GM20000 (cell line): ENCODE measurements at regions not wholly inside any gene's neighbourhood (a gene's known extent, or its start where the extent isn't known, plus 50 kb on each side); places are given as distances from the start of the nearest gene placed in this dataset.

ENCODE experiments used
- DNase-seq: peaks from one replicate; pipeline ENCODE4 v3.0.0; 2012; ENCODE audit warnings: low spot score
- TF ChIP-seq, protein P1 (sequence below): IDR thresholded peaks from 2 replicates; pipeline ENCODE4 v1.5.1; 2012; ENCODE audit warnings: mild to moderate bottlenecking, control low read depth; ENCODE audit errors: extremely low read depth, missing control alignments

DNA sequence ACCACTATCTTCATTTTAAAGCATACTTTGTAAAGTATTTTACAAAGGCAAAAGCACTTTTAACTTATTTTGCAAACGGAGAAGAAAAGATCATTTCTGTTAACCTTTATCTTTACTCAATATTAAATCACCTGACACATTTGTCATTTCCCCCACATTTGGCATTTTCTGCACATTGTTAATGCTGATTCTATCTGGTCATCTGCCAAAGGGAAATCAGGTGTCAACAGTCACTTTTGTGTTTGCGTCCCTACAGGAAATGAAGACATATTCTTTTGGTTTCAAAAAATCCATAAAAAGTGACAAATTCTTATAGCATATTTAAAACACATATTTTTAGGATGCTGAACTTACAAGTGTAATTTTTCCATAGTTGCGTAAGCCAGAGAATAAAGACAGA lies 191.3 kb upstream of the TMEM161B start:
- TF ChIP-seq, protein P1, sequence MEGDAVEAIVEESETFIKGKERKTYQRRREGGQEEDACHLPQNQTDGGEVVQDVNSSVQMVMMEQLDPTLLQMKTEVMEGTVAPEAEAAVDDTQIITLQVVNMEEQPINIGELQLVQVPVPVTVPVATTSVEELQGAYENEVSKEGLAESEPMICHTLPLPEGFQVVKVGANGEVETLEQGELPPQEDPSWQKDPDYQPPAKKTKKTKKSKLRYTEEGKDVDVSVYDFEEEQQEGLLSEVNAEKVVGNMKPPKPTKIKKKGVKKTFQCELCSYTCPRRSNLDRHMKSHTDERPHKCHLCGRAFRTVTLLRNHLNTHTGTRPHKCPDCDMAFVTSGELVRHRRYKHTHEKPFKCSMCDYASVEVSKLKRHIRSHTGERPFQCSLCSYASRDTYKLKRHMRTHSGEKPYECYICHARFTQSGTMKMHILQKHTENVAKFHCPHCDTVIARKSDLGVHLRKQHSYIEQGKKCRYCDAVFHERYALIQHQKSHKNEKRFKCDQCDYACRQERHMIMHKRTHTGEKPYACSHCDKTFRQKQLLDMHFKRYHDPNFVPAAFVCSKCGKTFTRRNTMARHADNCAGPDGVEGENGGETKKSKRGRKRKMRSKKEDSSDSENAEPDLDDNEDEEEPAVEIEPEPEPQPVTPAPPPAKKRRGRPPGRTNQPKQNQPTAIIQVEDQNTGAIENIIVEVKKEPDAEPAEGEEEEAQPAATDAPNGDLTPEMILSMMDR, result no peak
- no peak for DNase-seq

DNA sequence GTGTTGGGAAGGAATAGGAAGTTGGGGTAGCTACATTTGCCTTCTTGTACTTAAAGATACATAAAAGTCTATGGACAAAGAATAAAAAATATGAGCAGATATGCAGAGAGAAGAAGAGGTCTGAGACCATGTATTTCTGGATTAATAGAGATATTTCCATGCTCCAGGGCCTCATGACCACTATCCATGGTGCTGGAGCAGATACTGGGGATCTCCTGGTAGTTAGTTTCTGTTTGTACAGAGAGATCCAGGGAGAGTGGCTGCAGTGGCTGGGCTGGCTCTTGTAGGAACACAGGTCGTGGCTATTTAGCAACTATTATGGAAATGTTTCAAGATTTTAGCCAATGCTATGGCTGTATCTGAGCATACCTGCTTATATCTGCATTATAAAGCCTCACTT lies 184.2 kb upstream of the TMEM161B start:
- TF ChIP-seq, protein P1, result no peak
- DNase-seq, result no peak

DNA sequence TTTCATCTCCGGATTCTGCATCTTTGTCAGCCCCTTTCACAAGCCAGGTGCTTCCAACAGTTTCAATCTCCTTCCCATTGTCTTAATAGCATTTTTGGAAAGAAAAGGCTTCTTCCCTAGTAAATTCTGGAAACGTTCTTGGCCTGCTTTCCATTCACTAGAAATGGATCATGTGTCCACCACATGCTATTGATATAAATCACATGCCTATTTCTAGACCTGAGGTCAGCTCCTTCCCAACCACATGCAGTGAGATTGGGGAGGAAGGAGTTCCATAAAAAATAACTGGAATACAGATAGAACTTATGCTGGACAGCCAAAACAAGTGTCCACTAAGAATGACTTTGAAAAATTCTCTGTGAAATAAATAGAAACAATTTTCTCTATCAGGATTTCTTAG lies 181.6 kb upstream of the TMEM161B start:
- TF ChIP-seq, protein P1, result no peak
- DNase-seq, result no peak

DNA sequence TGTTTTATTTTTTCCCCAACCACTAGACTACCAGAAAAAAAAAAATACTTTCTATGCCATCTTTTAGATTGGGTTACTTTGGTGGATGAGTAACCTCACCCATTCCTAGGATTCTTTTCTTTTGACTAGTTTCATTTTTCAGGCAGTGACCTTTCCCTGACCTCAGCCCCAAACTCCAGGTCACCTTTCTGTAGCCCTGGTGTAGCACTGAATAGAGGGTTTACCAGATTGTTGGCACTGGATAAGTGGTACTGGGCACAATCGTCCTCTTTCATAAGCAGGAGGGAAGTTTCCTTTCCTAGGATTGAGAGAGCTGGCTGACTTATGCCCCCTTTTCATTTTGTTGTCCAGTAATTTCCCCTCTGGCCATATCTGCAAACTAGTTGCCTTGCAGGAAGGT lies 169.4 kb upstream of the TMEM161B start:
- DNase-seq, result no peak
- TF ChIP-seq, protein P1, result no peak

DNA sequence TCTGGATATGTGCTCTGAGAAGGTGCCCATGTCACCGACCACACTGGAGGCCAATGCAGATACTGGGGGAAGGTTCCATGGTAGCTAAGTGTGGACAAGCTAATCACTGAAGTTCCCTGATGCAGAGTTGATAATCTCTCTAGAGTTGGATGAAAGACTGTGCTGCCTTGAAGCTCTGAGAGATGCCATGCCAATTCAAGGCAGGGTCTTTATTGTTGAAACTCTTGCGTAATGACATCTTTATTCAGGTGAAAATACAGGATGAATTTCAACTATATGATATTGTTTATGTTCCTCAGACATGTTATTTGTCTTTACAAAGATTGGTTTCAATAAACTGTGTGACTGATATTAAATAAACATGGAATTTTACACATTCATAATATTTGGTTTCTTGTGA lies 167.6 kb upstream of the TMEM161B start:
- TF ChIP-seq, protein P1, result no peak
- no peak for DNase-seq

DNA sequence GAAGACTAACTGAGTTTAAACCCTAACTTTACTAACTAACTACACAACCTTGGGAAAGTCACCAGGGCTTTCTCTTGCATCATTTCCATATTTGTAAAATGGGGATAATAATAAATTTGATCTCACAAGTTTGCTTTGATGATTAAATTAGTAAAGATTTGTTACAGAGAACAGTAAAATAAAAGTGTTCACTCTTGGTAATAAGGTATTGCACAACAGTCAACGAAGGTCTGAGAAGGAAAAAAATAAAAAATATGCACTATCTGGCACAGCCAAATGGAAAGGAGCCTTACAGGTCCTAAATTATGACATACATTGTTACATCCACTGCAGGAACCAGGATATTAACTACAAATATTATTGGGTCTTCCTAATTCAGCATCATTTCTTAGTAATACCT lies 160.0 kb upstream of the TMEM161B start:
- TF ChIP-seq, protein P1, result no peak
- DNase-seq, result no peak

DNA sequence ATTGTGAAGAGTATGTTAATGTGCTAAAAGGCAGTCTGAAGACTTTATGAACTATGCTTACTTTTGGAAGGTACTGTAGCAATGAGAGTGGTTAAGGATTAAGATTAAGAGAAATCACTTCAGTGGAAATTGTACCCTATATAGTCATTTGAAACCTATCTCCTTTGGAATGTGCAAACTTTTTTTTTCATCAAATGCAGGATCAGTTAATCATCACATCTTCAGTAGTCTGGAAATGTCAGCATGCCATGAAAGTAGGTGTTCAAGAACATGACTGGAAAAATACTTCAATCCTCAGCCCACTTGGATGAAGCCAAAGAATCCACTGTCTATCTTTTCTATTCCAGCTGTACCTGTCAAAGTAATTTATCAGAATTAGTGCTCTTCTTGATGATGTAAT lies 157.8 kb upstream of the TMEM161B start:
- no peak for DNase-seq
- TF ChIP-seq, protein P1, result no peak
